GM19023 (cell line): ENCODE measurements at regions not wholly inside any gene's neighbourhood (a gene's known extent, or its start where the extent isn't known, plus 50 kb on each side); places are given as distances from the start of the nearest gene placed in this dataset.
A peak's percentile ranks its signal among the peaks of the same experiment; 100 is the strongest.
"Not testable (repeated sequence)": the region's sequence is repeated elsewhere in the genome, so short reads cannot be mapped to it uniquely, and the experiment has no call there.

Experiments
- ATAC-seq: cut with Tn5 transposase; IDR thresholded peaks from one replicate; pipeline ENCODE4 v1.9.1; 2021; ENCODE audit warnings: mild to moderate bottlenecking, moderate library complexity; ENCODE audit not compliant: unreplicated experiment

DNA sequence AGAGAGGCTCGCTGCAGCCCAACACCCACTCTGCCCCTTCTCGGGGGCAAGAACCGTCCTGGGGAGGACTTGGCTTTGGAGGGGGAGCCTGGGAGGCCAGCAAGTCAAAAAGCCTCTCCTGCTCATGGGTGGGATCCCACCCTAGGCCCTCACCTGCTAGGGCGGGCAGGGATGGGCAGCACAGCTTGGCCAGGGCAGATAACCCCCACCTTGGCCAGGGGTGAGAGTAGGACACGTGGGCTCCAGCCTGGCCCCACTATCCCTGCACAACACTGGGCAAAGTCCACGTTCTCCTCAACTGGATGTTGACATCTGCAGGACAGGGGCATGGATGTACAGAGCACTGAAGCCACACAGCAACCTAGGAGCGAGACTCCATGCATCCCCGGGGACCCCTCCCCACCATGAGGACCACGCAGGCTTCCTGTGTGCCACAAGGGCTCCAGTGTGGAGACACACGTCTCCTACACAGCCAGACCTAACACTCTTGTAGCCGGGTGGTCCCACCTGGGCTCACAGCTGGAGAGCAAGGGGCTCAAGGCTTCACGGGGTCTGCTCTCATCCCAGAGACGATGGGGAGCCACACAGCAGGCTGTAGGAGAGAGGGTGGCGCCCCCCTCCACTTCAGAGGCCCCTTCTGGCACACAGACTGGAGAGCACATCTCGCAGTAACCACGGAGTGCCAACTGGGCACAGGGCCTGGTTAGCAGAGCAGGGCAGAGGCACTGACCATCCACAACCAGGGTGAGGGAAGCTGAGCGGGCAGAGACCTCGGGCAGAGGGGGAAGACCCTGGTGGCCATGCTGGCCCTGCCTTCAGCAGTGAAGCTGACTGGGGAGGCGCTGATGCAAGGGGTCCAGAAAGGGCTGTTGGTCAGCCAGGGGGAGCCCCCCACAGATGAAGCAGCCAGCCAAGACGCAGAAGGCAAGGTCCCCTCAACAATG is 171.1 kb downstream of the CRYBB2 start:
- ATAC-seq = no peak

DNA sequence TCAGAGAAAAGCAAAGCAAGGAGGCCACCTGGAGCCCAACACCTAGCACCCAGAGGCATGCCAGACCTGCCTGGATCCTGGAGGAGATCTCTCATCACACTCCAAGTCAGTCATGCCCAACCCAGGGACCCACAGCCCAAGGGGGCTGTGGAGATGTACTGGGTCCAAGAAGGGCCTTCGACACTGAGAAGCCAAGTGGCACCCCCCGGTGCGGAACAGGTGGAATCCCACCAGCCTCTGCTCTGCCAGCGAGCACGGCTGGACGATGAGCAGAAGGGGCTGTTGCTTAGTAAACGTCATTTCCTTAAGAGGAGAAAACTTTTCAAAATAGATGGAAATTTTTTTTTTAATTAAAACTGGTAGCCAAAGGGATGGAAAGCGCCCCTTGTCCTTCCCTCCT is 171.9 kb upstream of the GRK3 start:
- ATAC-seq = no peak

- no peak for ATAC-seq
Measured at GRCh38 chr22:25393121-25393805, 171.2 kb upstream of the GRK3 start.

DNA sequence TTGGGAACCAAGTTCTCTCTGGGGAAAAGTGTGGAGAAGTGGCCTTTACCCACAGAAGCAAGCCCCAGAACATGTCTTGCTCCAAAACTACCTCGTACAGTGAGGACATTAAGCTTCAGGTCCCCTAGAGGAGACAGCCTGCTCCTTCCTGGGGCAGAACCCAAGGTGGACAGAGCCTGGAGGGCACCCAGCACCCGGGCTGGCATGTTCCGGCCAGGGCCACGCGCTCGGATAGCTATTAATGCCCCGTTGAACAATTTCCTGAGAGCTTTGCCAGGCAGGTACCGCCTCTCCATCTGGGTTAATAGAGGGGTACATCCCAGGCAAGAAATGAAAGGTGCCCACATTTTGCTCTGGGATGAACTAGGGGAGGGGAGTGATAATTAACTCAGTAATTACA is 169.0 kb upstream of the GRK3 start:
- ATAC-seq = no peak

DNA sequence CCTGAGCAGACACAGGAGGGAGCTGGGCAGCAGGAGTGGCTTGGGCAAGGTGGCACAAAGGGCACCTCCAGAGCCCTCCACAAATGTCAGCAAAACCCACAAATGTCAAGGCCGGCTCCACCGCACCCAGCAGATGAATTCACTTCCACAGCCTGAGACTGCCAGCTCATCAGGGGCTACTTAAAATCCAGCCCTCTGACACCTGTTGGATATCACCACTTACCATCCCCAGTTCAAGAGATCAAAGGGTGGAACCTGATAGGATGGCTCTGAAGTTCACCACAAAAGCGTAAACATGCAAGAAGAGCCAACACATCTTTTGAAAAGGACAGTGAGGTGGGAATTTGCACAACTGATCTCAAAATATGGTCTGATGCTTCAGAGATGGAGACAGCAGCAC is 168.6 kb upstream of the GRK3 start:
- no peak for ATAC-seq

- no peak for ATAC-seq
Measured at GRCh38 chr22:25396615-25397200, 167.8 kb upstream of the GRK3 start.

DNA sequence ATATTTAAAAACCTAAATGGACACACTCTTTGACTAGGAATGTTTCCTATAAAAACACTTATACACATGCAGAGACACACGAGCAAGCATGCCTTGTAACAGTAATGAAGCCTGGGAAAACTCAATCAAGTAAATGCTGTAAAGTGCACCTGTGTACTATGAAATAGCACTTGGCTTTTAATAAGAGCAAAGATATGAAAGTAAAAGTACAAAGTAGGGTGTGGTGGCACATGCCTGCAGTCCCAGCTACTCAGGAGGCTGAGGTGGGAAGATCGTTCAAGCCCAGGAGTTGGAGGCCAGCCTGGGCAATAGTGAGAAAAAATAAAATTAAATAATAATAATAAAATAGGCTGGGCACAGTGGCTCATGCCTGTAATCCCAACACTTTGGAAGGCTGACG is 166.9 kb upstream of the GRK3 start:
- ATAC-seq = no peak

- ATAC-seq = not testable (repeated sequence)
Measured at GRCh38 chr22:25398591-25399062, 165.8 kb upstream of the GRK3 start.

- no peak for ATAC-seq
Measured at GRCh38 chr22:25399649-25400151, 164.8 kb upstream of the GRK3 start.

GRCh38 chr22:25402160-25402500 is 162.3 kb upstream of the GRK3 start:
- ATAC-seq = no peak

DNA sequence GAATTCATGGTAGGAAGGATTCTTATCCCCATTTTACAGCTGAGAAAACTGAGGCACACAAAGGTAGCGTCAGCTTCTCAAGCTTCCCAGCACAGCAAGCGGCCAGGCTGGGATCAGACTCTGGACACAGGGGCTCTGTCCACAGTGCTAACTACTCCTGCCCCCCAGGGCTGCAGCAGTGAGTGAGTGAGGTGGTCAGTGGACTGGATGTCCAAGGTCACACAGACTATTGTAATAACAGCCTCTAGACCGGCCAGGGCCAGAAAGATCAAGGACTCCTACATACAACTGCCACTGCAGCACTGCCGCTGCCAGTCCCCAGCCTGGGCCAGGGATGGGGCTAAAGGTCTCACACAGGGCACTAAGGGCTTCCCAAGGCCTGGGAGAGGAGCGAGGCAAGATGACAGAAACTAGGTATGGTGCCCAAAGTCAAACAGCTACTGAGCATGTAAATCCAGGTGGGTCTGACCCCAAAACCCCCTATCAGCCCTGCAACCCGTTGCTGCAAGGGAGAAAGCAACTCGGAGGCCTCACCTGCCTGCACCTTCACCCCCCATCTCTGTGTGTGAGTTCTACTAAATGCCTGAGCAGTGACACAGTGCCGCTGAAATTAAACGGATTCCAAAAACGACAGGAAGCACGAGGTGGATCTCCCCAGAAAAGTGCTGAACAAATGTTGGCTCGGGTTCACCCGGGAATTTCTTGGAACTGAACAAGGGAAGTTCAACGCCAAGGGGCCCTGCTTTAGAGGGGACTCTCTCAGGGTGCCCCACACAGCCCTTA is 161.8 kb upstream of the GRK3 start:
- ATAC-seq = no peak

DNA sequence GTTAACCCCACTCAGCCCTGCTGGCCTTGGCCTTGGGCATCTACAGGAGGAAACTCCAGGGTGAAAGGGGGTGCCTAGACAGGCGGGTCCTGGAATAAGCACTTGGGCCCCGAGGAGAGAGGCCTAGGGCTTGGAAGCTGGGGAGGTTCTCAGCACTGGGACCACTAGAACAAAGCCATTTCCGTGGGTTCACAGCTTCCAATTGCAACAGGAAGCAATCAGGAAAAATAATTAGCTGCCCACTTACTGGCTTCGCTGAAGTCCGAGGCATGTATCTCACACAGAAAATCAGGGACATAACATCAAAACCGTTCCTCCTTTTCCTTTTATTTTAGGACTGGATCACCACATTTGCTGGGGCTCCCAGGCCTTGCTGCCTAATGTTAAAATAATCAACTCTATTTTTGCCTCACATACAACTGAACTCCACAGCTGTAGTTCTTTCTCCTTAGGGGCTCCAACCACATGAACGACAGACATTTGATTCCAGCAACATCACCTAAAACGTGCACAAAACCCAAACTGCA is 161.1 kb upstream of the GRK3 start:
- ATAC-seq = no peak

GRCh38 chr22:25403811-25404471 is 160.5 kb upstream of the GRK3 start:
- ATAC-seq = no peak

DNA sequence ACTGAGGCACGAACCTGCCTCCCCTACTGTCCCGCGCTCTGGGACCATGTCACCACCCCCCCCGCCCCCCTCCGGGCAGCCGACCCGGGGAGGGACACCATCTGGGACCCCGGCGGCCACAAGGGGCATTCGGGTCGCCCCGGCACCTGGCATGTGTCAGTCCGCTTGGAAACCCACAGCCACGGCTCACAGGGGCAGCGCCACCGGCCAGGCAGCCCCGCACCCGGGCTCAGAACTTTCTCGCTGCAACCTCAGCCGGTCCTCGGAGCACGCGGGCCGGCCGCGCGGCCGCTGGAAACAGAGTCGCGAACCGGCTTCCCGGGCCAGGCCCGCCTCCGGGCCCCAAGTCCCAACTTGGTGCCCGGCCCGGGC is 159.9 kb upstream of the GRK3 start:
- ATAC-seq = peak; percentile 20

DNA sequence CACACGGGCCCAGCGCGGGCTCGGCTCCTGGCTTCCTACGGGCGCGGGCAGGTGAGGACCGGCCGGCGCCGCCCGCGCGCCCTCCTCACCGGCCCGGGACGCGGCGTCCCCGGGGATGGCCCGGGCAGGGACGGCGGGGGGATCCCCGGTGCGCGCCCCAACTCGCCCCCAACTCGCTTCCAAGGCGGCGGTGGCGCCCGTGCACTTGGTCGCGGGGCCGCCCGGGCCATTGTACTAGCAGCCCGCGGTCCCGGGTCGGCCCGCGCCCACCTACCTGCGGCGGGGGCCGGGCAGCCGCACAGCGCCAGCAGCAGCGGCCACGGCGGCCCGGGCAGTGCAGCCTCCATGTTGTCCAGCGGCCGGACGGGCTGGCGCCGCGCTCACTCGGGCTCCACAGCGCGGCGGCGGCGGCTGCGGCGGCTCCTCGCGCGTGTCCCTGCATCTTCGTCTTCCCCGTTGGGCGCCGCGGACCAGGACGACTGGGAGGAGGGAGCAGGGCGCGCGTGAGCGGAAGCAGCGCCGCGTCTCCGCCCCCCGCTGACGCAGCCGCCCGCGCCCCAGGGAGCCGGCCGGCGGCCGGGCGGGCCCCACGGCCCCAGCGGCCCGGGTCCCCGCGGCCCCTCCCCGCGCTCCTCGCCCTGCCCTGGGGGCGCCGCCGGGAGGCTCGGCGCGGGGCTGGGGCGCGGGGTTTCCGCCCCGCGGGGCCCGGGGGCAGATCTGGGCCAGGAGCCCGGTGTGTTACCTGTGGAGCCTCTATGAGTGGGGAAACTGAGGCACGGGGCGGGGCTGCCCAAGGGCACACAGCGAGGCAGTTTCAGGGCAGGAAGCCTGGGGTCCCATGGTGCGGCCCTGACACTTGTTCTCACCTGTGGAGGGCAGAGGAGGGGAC is 159.3 kb upstream of the GRK3 start:
- ATAC-seq = peak; percentile 52

GRCh38 chr22:25405841-25406509 is 158.5 kb upstream of the GRK3 start:
- no peak for ATAC-seq

GRCh38 chr22:25406510-25407210 is 157.8 kb upstream of the GRK3 start:
- no peak for ATAC-seq
